HEK293 (cell line): ENCODE measurements at regions not wholly inside any gene's neighbourhood (a gene's known extent, or its start where the extent isn't known, plus 50 kb on each side); places are given as distances from the start of the nearest gene placed in this dataset.

ENCODE experiments used
- CTCF ChIP-seq: fragments of 450-650 bp; formaldehyde crosslinking; IDR thresholded peaks from 2 replicates; pipeline ENCODE4 v1.5.1; 2016; ENCODE audit warnings: missing biosample characterization, missing genetic modification characterization
- HOXA7 ChIP-seq: sonication (generic); formaldehyde crosslinking; IDR thresholded peaks from 2 replicates; pipeline ENCODE4 v1.8.1; 2022; ENCODE audit warnings: missing genetic modification reagents, borderline replicate concordance
- KLF9 ChIP-seq: fragments of 450-650 bp; formaldehyde crosslinking; IDR thresholded peaks from 2 replicates; pipeline ENCODE4 v1.5.1; 2016; ENCODE audit warnings: missing biosample characterization, missing genetic modification characterization, low read depth
- PBX3 ChIP-seq: sonication (generic); formaldehyde crosslinking; IDR thresholded peaks from 2 replicates; pipeline ENCODE4 v1.8.1; 2022; ENCODE audit warnings: mild to moderate bottlenecking, moderate library complexity, missing genetic modification reagents
- SCRT2 ChIP-seq: fragments of 450-650 bp; formaldehyde crosslinking; IDR thresholded peaks from 2 replicates; pipeline ENCODE4 v1.5.1; 2016; ENCODE audit warnings: missing biosample characterization, missing genetic modification characterization
- ZNF335 ChIP-seq: fragments of 450-650 bp; formaldehyde crosslinking; conservative IDR thresholded peaks from 2 replicates; pipeline ENCODE4 v1.5.1; 2016; ENCODE audit warnings: missing biosample characterization, missing genetic modification characterization
- ZNF423 ChIP-seq: fragments of 450-650 bp; formaldehyde crosslinking; IDR thresholded peaks from 2 replicates; pipeline ENCODE4 v1.5.1; 2016; ENCODE audit warnings: missing biosample characterization, missing genetic modification characterization

- TF ChIP-seq SCRT2 (0 out of 2 replicates have a peak, but pooled peaks have one; percentile 11), PBX3 (CRISPR knock-in tag) (no peak), CTCF (no peak), KLF9 (no peak), ZNF335 (no peak), ZNF423 (tag by site-specific recombination) (no peak), HOXA7 (CRISPR knock-in tag) (no peak)
Measured at GRCh38 chr5:62082370-62082801, 223.6 kb upstream of the KIF2A start.
